ENCODE measurements at regions not wholly inside any gene's neighbourhood (a gene's known extent, or its start where the extent isn't known, plus 50 kb on each side); places are given as distances from the start of the nearest gene placed in this dataset.

DNA sequence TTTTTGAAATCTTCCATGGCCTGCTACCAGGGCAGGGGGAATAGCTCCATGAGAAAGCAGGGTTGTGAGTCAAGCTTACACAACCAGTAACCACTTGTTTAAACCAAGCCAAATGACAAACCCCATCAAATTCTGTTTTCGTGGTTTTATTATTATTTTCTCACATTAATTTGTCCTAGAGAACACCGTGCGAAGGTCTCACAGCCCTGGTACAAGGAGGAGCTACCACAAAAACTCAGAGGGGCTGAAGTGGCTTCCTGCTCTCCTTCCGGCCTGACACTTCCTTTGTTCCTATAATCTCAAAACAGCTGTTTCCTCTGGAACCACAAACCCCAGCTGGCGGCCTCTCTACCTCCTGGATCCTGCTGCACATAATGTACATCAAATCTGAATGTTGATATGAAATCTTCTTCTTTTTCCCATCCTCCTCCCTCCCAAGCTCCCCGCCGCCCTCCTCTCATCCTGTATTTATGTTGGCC is 375.9 kb downstream of the MCTP2 start:
- no peak for DNase-seq

DNA sequence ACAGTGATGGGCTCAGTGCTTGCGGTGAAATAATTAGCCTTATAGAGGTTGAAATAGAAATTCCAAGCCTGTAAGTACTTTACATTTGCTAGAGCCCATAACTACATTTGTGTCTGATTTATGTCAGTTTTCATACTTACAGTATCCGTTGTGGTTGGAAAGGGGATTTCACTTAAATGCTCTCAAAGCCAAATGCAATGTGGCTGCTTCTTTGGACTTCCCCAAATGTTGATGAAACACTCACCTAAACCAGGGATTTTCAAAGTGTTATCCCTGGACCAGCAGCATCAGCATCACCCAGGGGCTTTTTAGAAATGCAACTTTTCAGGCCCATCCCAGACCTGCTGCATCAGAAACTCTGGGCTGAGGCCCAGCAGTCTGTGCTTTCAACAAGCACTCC is 378.7 kb downstream of the MCTP2 start:
- no peak for DNase-seq

DNA sequence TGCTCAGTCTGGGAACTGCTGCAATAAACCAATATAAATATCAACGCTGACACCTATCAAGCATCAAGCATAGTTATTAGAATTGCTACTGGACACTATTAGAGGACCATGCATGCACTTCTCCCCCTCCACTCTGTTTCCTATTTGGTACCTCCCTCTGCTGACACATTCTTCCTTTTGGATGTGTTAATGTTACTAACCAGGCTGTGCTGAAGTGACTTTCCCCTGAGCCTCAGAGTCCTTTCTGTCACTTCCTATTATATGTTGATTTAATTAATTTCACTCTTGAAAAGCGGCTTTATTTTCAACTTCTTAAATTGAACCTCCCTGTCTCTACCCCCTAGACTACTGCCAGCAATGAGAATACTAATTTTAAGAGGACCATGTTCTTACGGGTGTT is 379.1 kb downstream of the MCTP2 start:
- DNase-seq: no peak

DNA sequence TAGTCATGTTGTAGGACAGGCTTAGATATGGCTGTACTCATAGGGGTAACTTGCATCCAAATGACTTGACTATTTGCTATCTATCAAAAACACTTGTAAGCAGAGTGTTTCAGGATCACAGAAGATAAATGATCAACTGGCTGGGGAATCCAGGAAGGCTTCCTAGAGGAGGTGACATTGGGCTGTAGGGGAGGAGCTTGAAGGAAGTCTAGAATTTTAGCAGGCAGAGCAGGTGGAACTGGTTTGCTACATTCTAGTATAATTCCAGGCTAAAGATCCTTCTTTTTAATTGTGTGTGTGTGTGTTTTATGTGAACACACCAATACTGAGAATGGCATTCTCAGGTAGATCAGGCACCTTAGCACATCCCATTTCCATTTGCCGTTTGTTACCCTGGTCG is 380.3 kb downstream of the MCTP2 start:
- DNase-seq: no peak

DNA sequence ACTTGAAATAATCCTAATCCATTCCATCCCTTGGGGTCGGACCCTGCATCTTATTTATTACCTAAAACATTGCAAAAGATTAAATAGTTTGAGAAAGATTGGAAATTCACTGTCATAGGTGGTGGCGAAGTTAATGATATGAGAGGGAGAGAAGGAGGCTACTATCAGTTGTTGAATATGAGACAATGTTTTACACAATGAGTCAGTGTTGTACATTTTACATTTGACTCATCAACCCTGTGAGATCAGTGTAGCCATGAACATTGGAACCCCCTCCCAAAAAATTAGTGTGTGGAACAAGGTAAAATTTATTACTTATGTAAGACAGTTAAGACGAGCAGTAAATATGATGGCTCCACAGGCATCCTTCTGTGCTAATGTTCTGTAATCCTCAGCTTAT is 384.3 kb downstream of the MCTP2 start:
- no peak for DNase-seq

DNA sequence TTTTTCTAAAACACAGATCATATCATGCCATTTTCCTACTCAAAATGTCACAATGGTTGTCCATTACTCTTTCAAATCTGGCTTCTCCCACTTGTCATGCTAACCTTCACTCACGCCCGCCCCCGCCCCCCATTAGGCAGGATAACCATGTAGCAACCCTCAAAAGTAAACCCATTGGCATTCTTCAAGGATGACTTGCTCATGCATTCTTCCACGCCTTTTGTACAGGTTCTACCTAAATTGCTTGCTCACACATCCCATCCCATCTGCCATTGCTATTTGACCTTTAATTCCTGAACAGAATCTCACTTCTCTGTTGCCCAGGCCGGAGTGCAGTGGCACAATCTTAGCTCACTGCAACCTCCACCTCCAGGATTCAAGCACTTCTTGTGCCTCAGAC is 389.3 kb downstream of the MCTP2 start:
- no peak for DNase-seq

DNA sequence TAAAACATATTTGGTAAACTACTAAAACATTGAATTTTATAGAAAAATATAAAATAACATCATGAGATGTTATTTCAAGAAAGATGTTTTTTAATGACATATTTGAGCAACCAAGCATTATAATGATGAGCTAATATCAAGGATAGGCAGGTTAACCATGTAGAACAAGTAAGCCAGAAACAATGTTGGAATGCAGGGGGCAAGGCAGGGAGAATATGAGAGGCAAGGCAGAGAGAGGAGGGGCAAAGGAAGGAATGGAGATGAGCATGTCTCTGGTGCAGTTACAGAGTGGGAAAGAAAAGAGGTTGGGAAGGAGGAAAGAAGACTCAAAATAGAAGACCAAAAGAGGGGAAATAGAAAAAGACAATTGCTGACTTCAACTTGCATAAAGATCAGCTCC is 390.4 kb downstream of the MCTP2 start:
- no peak for DNase-seq

DNA sequence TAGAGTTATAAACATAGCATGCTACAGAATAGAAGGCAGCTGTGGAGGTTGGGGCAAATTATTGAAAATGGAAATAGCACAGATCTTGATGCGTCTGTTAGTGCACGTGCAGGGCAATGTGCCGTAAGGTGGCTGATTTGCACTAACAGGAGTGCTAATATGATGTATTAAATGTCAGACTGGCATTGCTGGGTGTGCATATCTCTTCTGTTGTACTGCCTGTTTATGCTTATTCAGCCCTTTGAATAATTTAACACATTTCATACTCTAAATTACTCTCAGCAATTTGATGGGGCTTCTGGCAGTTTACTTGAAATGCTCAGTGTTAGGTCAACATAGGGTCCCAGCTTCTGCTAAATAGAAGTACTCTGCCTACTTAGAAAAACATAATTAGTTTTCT is 395.6 kb downstream of the MCTP2 start:
- DNase-seq: no peak

DNA sequence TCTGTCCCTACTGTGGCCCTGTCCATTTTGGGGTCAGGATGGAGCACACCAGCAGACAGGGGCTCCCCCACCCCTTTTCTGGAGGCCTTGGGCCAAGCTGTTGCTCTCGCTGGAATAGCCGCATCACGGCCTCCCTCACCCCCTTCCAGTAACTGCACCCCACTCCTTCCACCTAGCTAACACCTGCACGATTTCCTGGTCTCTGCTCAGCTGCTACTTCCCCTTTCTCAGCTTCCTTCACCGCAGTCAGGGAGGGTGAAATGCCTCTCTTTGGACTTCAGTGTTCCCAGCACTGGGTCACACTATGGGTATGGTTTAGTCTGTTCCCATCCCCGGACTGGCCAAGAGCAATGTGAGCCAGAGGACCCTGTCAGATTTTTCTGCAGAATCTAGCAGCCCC is 400.2 kb downstream of the MCTP2 start:
- DNase-seq: no peak

DNA sequence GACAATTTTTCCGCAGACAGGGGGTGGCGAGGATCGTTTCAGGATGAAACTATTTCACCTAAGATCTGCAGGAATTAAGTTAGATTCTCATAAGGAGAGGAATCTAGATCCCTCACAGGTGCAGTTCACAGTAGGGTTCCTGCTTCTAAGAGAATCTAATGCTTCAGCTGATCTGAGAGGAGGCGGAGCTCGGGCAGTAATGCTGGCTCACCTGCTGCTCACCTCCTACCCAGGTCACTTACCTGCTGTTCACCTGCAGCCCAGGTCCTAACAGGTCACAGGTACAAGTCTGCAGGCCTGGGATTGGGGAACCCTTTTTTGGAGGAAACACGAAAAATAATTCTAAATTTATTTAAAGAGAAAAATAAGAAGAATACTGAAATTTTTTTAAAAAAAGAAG is 406.8 kb downstream of the MCTP2 start:
- DNase-seq: no peak

DNA sequence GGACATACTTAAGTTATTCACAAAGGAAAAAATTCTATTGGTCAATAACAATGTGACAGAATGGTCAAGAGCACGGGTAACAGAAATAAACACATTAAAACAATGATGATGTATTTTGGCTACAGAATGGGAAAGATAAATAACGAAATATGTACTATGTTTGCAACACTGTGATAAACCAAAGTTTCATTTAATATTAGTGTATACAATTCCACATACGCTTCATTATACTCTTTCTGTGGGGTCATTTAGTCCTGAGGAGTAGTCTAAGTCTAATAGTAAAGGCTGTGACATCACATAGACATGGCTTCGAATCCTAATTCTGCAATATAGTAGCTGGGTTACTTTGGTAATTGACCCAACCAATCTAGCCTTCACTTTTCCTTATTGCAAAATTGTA is 408.3 kb downstream of the MCTP2 start:
- DNase-seq: no peak

DNA sequence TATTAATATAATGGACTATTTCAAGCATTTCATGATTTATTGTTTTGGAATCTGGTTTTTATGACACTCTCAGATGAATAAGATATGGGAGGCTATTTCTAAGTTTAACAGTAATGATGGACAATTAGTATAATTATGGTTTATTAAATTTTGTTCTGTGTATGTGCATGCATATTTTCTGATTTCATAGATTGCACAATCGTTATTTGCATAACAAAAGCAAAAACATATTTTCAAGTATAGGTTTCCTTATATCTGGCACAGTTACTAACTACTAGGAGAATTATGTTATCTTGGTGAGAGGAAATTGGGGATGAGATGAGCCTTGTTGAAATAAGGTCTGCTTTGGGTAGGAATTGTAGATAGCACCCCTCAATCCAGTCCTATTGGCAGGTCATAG is 413.1 kb downstream of the MCTP2 start:
- no peak for DNase-seq

DNA sequence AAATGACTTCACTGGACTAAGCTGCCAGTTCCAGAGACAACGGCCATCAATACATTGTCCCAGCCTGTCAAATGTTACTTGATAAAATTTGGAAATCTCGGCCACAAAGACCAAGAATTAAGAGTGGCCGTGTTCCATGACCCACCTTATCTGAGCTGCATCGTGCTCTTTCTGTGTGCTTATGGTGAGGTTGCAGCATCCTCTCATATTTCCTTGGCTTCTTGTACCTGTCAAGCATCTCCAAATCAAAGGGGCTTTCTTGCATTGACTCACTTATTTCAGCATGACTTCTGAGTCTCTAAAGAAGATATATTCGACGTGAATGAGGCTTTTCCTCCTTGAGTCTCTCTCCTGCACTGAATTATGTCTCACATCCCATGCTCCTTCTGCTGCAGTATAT is 421.7 kb downstream of the MCTP2 start:
- DNase-seq: no peak

DNA sequence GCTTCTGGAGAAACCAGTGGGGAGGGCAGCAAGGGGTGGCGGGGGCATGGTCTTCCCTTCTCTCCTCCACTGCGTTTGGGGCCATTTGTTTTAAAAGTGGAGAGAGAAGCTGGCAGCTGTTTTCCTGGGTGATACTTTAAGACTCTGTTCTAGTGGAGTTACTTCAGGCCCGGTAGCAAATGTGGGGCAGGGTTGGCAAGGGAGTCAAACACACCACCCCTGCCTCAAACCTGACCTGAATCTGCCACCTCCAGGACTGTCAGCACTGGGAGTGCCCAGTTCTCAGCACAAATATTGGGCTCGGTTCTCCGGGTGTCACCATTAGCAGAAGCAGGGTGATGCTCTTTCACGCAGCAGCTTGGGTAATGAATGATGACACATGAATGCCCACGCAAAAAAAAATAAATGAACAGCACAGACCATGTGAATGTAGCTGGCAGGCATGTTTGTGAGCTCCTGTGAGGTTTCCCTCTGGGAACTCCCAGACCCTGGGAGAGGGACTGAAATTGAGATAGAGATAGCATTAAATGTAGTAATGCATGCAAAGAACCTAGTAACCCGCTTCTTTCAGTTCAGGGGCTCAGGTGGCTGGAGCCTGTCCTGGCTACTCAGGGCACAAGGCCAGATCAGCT is 424.0 kb downstream of the MCTP2 start:
- DNase-seq: no peak

DNA sequence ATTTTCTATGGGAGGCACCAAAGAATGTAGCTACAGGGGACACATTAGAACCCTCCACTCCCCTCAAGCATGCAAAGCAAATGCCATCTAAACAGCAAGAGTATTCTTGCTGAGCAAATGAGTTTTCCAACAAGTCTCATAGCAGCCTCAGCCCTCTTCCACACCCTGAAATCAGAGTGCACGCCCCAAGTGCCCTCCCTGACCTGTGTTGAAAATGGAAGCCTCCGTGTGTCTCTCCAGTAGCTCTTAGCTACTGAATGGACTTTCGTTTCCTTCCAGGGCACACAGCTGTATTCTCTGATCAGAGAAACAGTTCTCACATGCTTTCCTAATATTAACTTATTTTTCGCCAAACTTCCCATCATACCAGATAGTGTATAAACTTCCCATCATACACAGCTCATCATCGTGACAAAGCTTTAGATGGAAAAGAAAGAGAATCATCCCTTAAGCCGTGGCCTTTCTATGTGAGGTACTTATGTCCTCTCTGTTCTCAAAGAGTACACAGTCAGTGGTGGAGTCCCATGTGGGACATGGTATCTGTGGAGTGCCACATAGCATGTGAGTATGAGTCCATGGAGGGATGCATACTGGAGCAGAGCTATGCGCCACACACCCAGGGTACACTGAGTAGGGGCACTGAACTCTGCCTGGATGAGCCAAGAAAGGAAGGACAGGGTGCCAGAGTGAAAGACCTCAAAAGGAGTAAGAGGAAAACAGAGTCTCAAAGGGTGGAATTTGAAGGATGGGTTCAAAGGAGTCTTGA is 434.5 kb downstream of the MCTP2 start:
- DNase-seq: no peak

DNA sequence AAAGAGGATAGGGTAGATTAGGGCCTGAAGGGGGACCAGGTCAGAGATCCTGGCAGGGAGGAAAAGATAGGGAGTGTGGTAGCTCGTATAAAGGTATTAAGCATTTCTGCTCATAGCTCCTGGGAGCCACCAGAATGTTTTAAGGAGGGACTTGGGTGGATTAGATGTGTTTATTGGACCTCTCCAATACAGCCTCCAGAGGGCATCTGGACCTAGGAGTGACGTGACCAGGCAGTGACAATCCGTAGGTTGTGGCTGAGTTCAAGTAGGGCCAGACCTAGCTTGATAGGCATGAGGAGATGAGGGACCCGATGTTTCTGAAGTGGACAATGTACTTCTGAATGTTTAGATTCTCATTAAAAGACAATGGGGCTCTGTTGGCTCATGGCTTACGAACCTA is 435.2 kb downstream of the MCTP2 start:
- no peak for DNase-seq

DNA sequence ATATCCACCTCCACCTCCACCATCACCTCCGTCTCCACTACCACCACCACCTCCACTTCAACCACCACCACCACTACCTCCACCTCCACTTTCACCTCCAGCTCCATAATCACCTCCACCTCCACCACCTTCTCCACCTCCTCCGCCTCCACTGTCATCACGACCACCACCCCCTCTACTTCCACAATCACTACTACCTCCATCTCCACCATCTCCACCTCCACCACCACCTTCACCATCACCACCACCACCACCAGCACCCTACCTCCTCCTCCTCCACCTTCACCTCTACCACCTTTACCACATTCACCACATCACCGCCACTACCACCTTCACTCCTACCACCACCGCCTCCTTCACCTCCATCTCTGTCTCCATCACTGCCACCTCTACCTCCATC is 435.7 kb downstream of the MCTP2 start:
- DNase-seq: no peak

DNA sequence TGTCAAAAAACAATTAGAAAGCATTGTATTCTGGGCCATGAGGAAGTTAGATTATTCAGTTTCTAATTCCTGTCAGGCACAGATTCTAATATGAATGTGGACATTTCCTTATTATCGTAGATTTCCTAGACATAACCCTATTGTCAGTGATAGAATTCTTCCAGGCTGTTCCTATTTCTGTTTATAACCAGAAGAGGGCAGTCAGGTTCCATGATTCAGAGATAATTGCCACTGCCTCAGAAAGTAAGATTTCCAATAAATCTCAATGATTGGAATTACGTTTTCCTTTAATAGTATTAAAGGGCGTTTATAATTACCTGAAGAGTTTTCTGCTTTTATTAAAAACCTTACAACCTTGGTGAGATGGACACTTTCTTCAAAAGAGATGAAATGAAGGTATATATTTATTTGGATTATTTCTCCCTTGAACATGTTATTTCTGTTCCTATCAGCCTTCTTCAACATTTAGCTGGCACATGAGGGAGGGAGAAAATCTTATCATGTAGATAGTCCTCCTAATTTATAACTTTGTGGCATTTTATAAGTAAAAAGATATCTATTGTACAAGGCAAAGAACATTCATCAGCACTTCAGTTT is 439.2 kb downstream of the MCTP2 start:
- no peak for DNase-seq

DNA sequence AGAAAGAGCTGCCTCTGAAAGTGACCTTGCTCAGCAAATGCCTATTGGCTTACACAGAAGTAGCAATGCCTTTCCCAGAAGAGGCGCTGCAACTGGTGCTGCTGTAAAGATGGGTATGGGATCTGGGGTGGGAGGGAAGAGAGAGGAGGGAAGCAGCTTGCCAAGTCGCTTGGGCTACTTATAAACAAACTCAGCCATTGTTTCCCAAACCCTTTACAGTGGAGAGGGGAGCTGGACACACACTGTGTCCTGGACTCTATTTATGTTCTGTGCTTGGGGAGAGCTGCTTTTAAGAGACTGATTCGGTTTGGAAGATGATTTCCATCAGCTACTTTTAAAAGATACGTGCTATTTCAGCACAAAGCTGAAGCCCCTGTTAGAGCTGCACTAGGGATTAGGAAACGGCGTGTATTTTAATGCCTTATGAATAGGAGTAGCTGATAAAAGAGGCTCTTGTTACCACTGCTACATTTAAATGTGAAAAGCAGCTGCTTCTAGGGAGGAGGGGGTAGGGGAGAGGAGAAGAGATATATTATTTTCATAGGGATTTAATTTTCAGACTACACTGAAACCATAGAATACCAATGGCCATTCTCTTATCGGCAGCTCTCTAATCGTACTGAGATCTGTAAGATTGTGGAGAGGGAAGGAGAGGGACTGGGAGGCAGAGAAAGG is 440.6 kb downstream of the MCTP2 start:
- no peak for DNase-seq

DNA sequence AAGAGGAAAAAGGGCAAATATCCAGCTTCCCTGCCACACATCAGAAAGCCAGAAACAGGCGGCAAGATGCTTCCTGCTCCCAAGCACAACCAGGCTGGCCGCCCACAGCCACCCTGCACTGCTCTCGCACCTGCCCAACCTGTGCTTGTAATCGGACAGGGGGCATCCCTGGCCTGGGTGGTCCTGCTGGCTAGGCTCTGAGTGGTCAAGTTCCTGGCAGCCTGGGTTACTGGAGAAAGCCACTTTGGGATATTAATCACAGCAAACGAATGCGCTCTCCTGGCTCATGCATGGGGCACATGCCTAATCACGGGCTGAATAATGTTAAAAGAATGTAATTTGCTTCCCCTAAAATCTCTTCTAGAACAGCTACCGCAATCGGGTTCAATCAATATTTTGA is 442.4 kb downstream of the MCTP2 start:
- no peak for DNase-seq

DNA sequence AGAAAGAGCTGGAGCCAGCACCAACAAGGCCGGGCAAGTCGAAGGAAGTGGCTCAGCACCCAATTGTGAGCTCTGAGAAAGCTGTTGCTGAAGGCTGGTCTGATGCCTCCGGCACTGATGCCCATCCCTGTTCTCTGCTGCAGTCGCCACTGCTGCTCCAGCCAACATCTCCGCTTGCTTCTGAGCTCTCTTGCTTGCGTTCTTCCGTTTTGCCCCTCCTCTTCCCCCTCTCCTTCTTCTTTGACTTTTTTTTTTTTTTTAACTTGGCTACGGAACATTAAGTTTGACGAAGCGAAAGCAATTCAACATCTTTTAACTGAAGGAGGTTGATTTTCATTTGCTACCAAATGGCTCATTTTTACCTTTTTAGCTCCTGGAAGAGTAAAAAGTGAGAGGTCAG is 442.9 kb downstream of the MCTP2 start:
- DNase-seq: no peak

DNA sequence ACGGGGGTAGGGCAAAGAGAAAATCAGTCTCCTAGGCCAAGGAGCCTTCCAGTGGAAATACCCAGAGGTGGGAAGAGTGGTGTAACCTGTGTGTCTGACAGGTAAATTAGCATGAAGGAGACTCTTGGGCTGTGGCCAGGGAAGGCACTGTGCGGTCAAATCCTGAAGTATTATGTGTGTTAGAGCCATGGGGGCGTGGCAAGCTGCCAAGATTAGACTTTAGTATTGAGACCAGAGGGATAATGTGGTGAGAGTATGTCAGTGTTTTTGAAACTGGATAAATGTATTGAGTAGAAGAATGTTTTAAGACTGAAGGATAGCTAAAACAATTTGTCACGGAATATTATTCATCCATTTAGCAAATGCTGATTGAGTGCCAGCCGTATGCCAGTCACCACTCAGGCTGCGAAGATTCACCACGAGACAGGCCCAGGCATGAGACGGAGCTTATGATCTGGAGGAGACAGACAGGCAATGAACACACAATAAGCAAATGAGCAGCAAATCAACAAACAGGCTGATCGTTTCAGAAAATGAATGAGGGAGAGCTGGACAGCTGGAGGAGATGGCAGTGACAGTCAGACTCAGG is 445.9 kb downstream of the MCTP2 start:
- no peak for DNase-seq

DNA sequence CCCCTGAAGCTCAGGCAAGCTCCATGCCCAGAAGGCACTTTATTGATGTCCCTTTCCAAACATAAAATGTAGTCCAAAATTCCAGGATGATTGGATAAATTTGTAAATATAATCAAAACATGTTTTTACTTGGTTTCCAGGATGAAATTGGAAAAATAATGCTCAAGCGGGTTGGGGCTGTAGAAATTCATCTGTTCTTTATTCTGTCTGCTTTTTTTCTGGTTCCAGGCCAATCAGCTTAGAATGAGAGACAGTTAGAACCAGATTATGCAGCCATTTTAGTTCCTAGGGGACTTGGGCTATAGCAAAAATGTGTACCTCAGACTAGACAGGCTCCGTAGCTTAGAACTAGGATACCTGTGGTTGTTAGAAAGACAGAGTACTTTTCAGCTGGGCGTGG is 450.8 kb downstream of the MCTP2 start:
- no peak for DNase-seq

DNA sequence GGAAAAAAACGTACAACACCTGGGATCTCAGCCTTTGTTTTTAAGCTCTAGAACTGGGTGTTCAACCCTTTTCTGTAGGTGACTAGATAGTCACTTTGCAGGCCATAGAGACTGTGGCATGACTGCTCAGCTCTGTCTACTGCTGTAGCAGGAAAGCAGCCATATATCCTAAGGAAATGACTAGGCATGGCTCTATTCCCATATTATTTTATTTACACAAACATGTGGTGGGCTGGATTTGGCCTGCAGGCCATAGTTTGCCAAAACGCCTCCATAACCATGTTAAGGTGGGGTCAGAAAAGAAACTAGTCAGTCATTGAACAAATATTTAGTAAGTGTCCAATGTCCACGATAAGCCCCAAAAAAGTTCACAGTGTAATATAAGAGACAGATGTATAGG is 452.5 kb downstream of the MCTP2 start:
- DNase-seq: no peak
